ENCODE measurements at regions not wholly inside any gene's neighbourhood (a gene's known extent, or its start where the extent isn't known, plus 50 kb on each side); places are given as distances from the start of the nearest gene placed in this dataset.
"Not testable (repeated sequence)": the region's sequence is repeated elsewhere in the genome, so short reads cannot be mapped to it uniquely, and the experiment has no call there.

DNA sequence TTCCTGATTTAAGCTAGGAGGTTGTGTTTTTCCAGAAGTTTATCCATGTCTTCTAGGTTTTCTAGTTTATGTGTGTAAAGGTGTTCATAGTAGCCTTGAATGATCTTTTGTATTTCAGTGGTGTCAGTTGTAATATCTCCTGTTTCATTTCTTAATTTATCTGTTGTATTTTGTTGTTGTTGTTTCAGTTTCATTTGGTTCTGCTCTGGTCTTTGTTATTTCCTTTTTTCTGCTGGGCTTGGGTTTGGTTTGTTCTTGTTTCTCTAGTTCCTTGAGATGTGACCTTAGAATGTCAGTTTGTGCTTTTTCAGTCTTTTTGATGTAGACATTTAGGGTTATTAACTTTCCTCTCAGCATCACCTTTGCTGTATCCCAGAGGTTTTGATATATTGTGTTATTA, 62.8 kb downstream of the SCP2D1 start:
- not testable (repeated sequence) for DNase-seq (ENCODE audit: low read depth)

DNA sequence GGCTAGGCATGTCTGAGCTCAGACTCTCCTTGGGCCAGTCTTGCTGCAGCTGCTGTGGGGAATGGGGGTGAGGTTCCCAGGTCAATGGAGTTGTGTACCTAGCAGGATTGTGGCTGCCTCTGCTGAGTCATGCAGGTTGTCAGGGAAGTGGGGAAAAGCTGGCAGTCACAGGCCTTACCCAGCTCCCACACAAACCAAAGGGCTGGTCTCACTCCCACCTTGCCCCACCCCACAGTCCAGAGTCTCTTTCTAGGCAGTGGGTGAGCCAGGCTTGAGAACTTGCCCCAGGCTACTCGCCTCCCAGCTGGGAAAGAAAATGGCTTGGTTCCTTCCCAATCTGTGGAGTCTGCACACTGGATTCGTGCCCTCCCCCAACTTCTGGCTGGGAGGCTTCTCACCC, 65.7 kb downstream of the SCP2D1 start:
- no peak for DNase-seq (ENCODE audit: low read depth)

DNA sequence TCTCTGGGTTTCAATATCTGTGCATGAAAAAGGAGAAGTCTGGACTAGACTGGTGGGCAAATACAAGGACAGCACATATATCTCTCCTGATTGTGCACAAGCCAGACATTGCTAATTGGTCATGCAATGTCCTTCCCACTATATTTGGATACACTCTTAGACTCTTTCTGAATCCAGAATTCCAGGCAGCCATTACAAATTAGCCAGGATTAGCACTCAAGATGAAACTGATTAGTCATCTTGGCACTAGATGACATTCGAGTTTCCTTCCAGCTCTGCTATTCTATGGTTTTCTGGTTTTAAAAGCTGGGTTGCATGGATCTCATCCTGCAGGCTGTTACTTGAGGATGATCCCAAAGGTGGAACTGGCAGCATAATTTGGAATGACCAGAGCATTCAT, 73.2 kb downstream of the SCP2D1 start:
- DNase-seq (ENCODE audit: low read depth): no peak

DNA sequence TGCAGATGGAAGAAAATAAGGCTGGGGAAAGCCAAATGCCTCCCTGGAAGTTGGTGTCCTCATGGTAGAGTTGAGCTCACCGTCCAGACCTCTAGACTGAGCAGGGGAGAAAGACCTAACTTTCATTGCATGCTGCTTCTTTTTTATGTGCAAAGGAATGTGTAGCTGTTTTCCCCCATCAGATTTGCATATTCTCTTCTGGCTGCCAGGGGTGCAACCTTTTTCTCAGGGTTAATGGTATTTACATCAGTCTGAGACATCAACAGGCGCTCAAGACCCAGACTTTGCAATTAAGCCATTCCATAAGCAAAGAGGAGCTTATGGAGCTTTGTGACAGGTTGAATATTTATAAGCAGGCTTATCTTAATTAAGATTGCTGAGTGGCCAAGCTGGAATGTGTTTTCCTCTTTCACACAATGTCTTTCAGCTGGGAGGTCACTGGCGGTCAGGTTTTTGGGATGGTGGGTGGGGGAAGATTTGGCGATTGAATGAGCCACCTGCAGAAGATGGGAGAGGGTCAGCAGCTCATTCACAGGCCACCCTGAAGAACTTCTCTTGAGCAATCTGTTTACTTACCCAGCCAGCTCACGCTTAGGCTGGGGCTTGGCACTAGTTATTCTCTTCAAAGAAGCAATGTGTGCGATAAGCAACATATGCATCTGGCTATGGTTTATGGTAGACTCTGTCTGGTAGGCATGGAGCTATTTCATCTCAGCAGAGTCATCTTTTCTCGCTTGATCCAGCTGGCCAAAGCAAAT, 88.6 kb downstream of the SCP2D1 start:
- DNase-seq (ENCODE audit: low read depth): no peak

DNA sequence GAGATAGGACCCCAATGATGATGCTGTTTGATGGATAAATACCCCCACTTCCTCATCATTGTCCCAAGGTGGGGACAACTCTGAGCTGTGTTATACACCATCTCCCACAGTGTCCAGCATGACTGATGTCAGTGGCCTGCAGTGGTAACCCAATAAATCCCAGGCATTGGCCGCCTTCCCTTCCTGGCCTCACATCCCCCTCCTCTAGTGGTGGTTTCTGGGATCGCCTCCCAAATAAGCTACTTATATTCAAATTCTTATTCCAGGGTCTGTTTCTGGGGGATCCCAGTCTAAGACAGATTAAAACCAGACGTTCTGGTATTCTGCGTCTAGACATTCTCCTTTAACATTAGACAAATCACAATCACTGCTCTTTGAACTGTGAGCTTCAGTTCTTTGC, 90.6 kb downstream of the SCP2D1 start:
- DNase-seq (ENCODE audit: low read depth): no peak

DNA sequence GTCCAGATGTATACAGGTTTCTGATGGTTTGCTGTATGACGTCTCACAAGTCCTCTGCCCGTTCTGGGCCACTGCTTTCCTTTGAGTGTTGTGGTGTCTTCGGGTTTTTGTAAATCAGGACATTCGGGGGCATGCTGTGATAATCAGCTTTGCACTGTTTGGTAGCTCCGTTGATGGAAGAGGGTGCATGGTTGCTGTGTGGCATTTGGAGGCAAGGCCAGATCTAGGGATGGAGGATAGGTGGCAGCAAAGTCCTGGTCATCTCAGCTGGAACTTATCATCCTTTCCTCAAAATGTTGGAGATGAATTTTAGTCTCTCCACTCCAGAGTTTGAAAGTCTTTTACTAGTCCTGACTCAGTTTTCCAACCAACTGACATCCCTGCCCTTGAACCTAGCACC, 91.0 kb downstream of the SCP2D1 start:
- no peak for DNase-seq (ENCODE audit: low read depth)

DNA sequence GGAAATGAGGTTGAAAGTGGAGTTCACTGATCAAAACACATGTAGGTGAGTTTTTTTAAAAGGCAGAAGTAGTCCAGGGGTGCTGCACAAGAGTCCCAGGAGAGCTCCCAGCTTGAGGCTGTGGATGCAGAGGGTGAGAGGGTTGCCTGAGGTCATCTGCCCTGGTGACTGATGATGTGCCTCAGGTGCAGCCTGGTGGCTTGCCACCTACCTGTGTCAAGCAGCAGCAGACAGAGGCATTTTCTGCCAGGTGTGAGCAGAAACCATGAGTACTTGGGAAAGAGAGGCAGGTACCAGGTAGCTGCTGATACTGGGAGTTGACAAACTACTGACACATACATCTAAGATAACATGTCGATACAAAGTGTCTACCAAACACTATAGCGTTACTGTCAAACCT, 92.5 kb downstream of the SCP2D1 start:
- no peak for DNase-seq (ENCODE audit: low read depth)

DNA sequence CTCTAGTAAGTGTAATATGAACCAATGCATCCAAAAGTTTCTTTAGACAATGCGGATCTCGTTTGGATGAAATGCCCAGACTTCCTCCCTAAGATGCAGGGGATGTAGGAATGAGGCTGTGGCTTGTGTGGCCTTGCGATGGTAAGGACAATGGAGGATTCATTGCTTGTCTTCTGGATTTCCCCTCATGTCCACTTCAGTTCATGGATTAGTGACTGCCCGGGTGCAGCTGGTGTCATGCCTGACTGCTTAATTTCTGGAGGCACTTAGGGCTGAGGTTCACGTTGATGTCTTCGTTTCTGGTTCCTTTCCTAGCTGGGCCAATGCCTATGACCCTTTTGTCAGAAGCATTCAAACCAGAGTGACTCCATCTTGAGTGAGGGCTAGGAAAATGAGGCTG, 93.8 kb downstream of the SCP2D1 start:
- DNase-seq (ENCODE audit: low read depth): no peak

DNA sequence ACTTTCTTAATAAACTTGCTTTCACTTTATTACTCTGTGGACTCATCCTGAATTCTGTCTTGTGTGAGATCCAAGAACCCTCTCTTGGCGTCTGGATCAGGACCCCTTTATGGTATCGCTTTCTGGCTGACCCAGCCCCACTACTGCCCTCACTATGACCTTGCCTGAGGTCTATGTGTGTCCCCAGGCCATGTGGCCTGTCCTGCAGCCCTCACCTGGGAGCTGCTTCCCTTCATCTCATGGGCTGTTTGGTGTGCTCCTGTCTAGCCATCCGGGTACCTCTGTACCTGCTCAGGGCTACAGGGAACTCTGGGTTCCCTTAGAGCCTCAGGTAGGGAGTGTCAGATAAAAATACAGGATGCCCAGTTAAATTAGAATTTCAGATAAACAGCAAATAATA, 94.5 kb downstream of the SCP2D1 start:
- no peak for DNase-seq (ENCODE audit: low read depth)

DNA sequence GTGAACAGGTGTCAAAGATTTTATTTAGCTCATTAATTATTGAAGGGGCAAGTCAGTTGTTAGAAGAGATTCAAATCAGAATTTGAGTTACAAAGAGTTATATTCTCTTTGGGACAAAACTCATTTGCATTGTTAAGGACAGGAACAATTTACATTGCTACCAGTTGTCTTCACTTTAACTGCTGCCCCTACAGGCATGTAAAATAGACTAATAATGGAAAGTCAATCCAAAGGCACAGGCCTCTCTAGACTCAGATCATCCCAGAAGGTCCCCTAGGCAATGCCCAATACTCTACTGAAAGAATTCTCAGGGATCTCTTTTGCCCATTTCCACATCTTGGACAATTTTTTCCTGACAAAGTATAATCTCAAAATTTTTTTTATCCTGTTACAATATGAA, 95.7 kb downstream of the SCP2D1 start:
- DNase-seq (ENCODE audit: low read depth): no peak

DNA sequence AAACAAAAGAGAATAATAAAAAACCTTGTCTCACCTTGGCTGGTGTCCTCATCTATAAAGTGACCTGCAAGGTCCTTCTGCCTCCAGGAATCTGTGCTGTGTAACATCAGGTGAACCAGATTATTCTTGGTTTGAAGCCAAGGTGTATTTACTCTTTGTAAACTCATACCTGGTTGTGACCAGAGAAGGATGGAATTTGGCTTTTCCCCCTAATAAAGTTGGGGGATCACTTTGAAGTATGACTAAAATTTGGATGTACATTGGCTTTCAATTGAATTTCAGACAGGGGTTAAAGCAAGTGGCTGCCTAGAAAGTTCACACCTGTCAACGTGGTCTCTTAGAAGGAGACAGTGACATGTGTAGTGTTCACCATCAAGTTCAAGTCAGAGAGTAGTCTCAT, 100.1 kb downstream of the SCP2D1 start:
- no peak for DNase-seq (ENCODE audit: low read depth)

DNA sequence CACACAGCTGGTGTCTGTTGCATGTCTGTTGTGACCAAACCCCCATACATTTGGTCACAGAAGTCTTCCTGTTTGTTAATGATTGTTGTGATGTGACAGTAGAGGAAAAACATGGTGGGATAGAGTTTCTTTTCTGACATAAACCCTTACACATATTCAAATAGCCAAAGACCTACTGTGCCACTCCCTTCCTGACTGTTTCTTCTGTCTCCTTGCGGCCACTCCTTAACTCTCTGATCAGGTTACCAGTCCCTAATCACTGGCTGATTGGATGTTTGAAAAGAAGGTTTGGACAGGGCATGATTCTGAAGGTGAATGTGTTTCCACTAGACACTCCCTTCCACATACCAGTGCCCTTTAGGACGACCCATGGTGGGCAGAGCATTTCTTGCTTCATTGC, 101.2 kb downstream of the SCP2D1 start:
- DNase-seq (ENCODE audit: low read depth): no peak

DNA sequence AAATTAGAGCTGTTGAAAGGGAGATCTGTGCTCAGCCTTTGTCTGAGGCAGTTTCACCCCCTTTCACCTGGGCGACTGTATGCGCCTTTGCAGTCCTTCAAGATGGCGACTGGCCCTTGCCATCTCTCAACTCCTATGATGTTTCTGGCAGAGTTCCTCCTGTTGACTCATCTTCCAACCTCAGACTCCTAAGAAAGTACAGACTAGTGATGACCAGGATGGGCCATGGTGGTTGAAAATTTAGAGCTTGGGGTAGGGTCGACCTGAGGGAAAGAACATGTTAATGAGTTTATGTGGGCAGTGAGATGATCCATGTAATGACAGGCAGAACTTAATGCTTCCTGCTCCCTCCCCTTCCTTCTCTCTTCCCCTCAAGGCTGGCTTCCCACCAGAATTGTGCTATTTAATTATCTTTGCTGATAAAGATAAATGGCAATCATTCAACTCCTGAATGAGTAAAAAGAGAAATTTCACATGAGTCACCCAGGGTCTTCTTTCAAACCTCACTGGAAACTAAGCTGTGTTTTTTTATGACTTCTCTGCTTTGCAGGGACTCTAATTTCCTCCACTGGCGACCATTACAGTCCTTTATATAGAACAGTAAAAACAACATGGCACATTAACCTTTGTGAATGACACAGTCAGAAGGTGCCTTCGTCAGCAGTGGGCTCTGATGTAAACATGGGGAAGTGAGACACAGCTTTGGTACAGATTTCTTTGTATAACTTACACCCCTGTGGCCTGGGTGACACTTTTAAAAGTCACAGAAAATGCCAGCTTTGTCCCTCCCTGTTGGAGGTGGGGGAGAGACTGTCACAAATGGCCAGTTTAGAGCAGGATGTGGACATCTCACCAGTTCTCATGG, 103.5 kb downstream of the SCP2D1 start:
- no peak for DNase-seq (ENCODE audit: low read depth)

DNA sequence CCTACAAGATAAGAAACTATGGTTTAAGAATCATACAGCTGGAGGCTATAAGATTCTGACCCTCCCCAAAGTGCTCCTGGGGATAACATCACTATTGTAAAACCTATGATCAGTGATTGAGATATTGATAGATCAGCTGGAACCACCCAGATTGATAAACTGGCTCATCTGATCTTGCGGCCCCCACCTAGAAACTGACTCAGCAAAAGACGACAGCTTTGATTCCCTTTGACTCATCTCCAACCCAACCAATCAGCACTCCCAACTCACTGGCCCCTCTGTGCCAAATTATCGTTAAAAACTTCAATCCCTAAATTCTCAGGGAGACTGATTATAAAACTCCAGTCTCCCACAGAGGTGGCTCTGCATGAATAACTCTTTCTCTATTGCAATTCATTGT, 106.4 kb downstream of the SCP2D1 start:
- DNase-seq (ENCODE audit: low read depth): no peak

DNA sequence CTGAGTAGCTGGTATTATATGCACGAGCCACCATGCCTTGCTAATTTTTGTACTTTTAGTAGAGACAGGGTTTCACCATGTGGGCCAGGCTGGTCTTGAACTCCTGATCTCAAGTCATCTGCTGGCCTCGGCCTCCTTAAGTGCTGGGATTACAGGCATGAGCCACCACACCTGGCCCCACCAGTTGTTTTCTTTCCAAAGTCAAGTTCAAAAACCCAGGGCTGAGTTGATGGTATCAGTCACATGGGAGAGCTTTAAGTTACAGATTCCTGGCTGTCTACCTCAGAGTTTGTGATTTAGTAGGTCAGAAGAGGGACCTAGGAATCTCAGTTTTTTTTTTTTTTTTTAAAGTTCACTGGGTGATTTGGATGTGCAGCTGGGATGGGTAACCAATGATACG, 107.7 kb downstream of the SCP2D1 start:
- DNase-seq (ENCODE audit: low read depth): no peak

DNA sequence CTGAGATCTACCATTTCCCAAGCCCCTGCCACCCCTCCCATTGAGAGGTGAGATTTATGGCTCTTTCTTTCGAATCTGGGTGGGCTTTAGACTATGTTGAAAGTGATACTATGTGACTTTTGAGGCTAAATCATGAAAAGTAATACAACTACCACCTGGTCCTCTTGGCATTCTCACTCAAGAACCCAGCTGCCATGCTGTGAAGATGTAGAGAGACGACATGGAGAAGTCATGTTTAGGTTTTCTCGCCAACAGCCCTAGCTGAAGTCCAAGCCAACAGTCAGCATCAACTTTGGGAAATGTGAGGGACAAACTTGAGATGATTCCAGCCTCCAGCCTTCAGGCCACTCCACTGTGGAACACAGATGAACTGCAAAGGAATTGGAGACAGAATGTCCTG, 108.7 kb downstream of the SCP2D1 start:
- no peak for DNase-seq (ENCODE audit: low read depth)

DNA sequence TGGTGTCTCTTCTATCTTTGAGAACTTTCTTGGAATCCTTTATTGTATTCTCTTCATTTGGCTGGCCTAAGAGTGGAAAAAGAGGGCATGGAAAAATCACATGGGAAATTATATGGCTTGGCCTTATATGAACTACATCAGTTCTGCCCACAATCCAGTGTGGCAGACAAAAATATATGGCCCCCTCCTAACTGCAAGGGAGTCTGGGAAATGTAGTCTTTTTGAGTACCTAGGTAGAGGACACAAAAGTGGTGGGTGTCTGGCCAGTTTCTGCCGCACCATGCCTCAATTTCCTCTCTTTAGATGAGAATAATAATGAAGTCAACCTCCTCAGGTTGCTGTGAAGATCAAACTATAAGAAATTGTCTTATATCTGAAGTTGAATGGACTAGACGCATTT, 109.3 kb downstream of the SCP2D1 start:
- DNase-seq (ENCODE audit: low read depth): no peak

DNA sequence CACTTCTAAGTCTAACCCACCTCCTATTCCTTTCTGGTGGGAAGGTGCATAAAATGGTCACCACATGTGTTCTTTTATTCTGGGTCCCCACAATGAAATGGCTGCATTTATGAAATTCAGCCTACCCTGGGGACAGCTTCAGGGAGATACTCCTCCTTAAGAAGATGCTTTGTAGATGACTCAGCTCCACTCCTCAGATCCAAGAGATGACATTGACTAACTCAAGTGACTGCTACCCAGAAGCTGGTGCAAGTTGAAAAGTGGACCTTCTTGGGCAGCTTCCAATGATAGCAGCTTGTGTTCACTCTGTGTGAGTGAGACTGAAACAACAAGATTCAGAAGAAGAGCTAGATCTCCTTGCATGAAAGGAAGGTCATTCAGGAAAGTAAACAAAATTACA, 113.4 kb downstream of the SCP2D1 start:
- DNase-seq (ENCODE audit: low read depth): no peak

DNA sequence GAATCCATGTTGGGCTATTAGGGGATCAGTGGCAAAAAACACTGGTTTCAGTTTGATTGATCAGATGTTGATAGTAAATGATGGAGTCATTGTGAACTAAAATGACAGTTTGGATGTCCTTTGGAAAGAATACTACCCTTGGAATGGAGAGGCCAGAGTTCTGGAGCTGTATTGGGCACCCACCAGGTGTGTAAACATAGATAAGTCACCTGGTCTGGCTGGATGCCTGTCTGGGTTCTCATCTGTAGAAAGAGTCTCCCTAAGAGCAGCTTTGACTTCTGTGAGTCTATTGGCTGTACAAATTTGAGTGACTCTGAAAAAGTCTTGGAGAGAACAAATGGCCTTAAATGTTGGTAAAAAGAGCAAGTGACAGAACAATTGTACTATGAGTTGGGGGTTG, 115.0 kb downstream of the SCP2D1 start:
- DNase-seq (ENCODE audit: low read depth): no peak

DNA sequence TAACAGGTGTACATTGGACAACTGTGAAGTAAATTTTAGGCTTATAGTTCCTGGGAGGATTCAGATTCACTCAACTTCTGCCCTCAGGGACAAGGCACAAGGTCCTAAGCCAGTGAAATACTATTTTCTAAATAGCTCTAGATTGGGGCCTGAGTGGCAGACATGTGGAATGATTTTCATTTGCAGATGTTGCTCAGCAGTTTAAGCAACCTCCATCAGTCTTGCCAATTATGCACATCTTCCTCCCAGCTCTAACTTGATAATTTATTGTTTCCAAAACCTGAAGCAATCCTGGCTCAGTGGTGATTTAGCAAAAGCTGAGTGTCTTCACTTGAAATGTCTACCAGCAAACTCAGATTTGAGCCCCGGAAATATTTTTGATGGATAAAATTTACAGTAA, 116.2 kb downstream of the SCP2D1 start:
- DNase-seq (ENCODE audit: low read depth): no peak

DNA sequence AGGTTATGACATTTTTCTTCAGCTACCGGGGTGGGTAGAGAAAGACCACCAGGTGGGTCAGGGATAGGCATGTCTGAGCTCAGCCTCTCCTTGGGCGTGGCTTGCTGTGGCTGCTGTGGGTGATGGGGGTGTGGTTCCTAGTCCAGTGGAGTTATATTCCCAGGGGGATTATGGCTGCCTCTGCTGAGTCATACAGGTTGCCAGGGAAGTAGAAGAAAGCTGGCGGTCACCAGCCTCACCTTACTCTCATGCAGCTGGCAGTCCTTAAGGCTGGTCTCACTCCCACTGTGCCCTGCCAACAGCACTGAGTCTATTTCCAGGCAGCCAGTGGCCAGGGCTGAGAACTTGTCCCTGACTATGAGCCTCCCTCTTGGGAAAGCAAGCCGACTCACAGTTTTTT, 130.0 kb downstream of the SCP2D1 start:
- no peak for DNase-seq (ENCODE audit: low read depth)

DNA sequence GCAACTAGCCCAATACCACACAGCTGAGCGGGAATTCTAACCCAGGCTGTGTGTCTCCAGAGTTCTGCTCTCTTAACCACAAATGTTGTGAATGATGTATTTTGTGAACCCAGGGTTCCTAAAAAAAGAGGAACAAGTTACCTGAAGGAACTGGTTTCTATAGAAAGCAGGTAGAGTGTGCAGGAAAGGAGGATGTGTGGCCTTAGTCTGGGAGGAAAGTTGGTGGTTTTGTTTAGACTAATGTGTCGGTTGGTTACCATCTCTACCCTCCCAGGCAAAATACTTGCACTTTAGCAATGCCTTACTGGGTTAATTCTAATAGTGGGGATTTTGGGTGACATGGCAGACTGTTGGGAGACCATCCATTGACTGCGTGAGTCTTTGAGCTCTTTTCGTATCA, 143.3 kb downstream of the SCP2D1 start:
- DNase-seq (ENCODE audit: low read depth): no peak

DNA sequence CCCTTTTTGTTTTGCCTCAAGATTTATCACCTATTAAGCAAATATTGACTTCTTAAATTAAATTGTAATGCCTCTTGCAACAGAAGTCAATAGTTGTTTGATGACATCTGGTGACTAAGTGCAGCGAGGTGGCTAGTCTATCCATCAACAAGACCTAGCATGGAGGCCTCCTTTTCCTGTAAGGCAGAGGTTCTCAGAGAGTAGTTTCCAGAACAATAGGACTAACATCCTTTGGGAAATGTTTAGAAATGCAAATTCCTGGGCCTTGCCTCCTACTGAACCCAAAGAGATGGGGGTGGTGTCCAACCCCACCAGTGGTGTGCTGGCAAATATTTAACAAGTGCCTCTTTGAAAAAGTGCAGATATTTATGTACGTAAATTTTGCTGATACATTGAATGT, 143.7 kb downstream of the SCP2D1 start:
- no peak for DNase-seq (ENCODE audit: low read depth)

DNA sequence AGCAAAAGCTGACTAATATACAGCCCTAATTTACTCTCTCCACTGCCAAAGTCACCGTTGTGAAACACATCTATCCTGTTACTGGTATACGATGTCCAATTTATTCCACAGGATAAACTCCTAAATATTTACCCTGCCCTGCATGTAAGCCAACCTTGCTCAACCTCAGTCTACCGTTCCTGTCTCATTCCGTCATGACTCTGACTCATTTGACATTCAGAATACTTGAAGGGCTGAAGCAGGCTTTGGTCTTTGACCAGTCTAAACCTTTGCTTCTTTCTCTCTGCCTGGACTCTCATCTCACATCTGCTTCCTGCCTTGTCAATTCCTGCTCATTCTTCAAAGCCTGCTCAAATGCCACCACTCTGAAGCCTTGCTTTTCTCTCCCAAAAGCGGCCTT, 157.5 kb downstream of the SCP2D1 start:
- no peak for DNase-seq (ENCODE audit: low read depth)
